GM23338 (cell line): ENCODE measurements at regions not wholly inside any gene's neighbourhood (a gene's known extent, or its start where the extent isn't known, plus 50 kb on each side); places are given as distances from the start of the nearest gene placed in this dataset.

Experiments used
- ATAC-seq: fragments of 200-7000 bp; cut with Tn5 transposase; 3 replicates; pipeline ENCODE4 v1.9.1; 2020
- DNase-seq: peaks from one replicate; pipeline ENCODE4 v3.0.0-alpha.2; 2015; ENCODE audit warnings: low spot score
- H2AFZ ChIP-seq: fragments of 200-600 bp; sonication (generic); 2 replicates; pipeline ENCODE4 v1.8.0; 2016; ENCODE audit warnings: antibody characterized with exemption, mild to moderate bottlenecking, moderate library complexity
- H3F3A ChIP-seq: fragments of 200-600 bp; sonication (generic); replicated peaks from 2 replicates; pipeline ENCODE4 v1.8.0; 2017; ENCODE audit warnings: antibody characterized with exemption, mixed run types, low read depth
- H3K27ac ChIP-seq: fragments of 200-600 bp; sonication (generic); 2 replicates; pipeline ENCODE4 v1.6.1; 2016; ENCODE audit warnings: low read depth
- H3K27me3 ChIP-seq: fragments of 200-600 bp; sonication (generic); 2 replicates; pipeline ENCODE4 v1.8.0; 2016; ENCODE audit warnings: mild to moderate bottlenecking, mixed run types, moderate library complexity; ENCODE audit not compliant: insufficient read depth
- H3K36me3 ChIP-seq: fragments of 200-600 bp; sonication (generic); 2 replicates; pipeline ENCODE4 v1.8.0; 2016; ENCODE audit warnings: mild to moderate bottlenecking; ENCODE audit not compliant: insufficient read depth
- H3K4me1 ChIP-seq: fragments of 200-600 bp; sonication (generic); 2 replicates; pipeline ENCODE4 v1.8.0; 2016; ENCODE audit warnings: mild to moderate bottlenecking, moderate library complexity; ENCODE audit not compliant: insufficient read depth
- H3K4me2 ChIP-seq: fragments of 200-600 bp; sonication (generic); 2 replicates; pipeline ENCODE4 v1.7.1; 2017; ENCODE audit warnings: mixed run types
- H3K4me3 ChIP-seq: fragments of 200-600 bp; sonication (generic); 2 replicates; pipeline ENCODE4 v1.6.1; 2016; ENCODE audit warnings: mixed run types
- H3K79me2 ChIP-seq: fragments of 200-600 bp; sonication (generic); replicated peaks from 2 replicates; pipeline ENCODE4 v1.8.0; 2017; ENCODE audit warnings: mild to moderate bottlenecking; ENCODE audit not compliant: insufficient read depth
- H3K9me2 ChIP-seq: fragments of 200-600 bp; sonication (generic); 2 replicates; pipeline ENCODE4 v1.8.0; 2017; ENCODE audit not compliant: insufficient read depth
- H4K20me1 ChIP-seq: fragments of 200-600 bp; sonication (generic); replicated peaks from 2 replicates; pipeline ENCODE4 v1.8.0; 2017; ENCODE audit warnings: mild to moderate bottlenecking; ENCODE audit not compliant: insufficient read depth
- H3K27ac Mint-ChIP-seq: 2 replicates; pipeline ENCODE4 v1.8.0; 2020; ENCODE audit warnings: inconsistent platforms, mild to moderate bottlenecking, moderate library complexity, mixed read lengths
- H3K27me3 Mint-ChIP-seq: 3 replicates; pipeline ENCODE4 v1.8.0; 2022; ENCODE audit warnings: low read depth, mild to moderate bottlenecking, moderate library complexity, mixed read lengths, inconsistent platforms; ENCODE audit not compliant: insufficient read depth, poor library complexity
- H3K36me3 Mint-ChIP-seq: 3 replicates; pipeline ENCODE4 v1.8.0; 2021; ENCODE audit warnings: low read depth, mild to moderate bottlenecking, inconsistent platforms, moderate library complexity, mixed read lengths
- H3K4me1 Mint-ChIP-seq: 3 replicates; pipeline ENCODE4 v1.8.0; 2020; ENCODE audit warnings: mild to moderate bottlenecking, inconsistent platforms, mixed read lengths
- H3K4me3 Mint-ChIP-seq: 3 replicates; pipeline ENCODE4 v1.8.0; 2021; ENCODE audit warnings: moderate library complexity, mild to moderate bottlenecking, inconsistent platforms, mixed read lengths
- H3K9me3 Mint-ChIP-seq: 3 replicates; pipeline ENCODE4 v1.8.0; 2020; ENCODE audit warnings: moderate library complexity, mild to moderate bottlenecking, inconsistent platforms, mixed read lengths
- EZH2 ChIP-seq: fragments of 200-600 bp; sonication (generic); IDR thresholded peaks from one replicate; pipeline ENCODE4 v1.8.0; 2017; ENCODE audit warnings: antibody characterized with exemption, mild to moderate bottlenecking, low read depth; ENCODE audit not compliant: unreplicated experiment
- JUNB ChIP-seq: IDR thresholded peaks from one replicate; pipeline ENCODE4 v1.6.1; 2016; ENCODE audit warnings: antibody characterized with exemption; ENCODE audit not compliant: unreplicated experiment
- NANOG ChIP-seq: IDR thresholded peaks from 2 replicates; pipeline ENCODE4 v1.6.1; 2016; ENCODE audit warnings: antibody characterized with exemption, borderline replicate concordance
- STAT1 ChIP-seq: IDR thresholded peaks from one replicate; pipeline ENCODE4 v1.6.1; 2016; ENCODE audit warnings: antibody characterized with exemption; ENCODE audit not compliant: unreplicated experiment
- ZNF114 ChIP-seq: fragments of 250-450 bp; sonication (Bioruptor Pico); IDR thresholded peaks from 2 replicates; pipeline ENCODE4 v1.5.0; 2020; ENCODE audit warnings: mild to moderate bottlenecking, moderate library complexity
- ZNF331 ChIP-seq: fragments of 250-450 bp; sonication (Bioruptor Pico); IDR thresholded peaks from 2 replicates; pipeline ENCODE4 v1.5.0; 2020; ENCODE audit warnings: low read depth, mild to moderate bottlenecking, moderate library complexity
- TF ChIP-seq, protein P1 (sequence below): fragments of 250-450 bp; sonication (Bioruptor Pico); IDR thresholded peaks from 2 replicates; pipeline ENCODE4 v1.5.0; 2020; ENCODE audit warnings: mild to moderate bottlenecking, moderate library complexity

GRCh38 chr12:124411281-124411878 lies 116.5 kb downstream of the RFLNA start:
- no peak overlapping the region for H2AFZ ChIP-seq
- no peaks in the 10 kb centered on the region for H3K36me3 ChIP-seq
- no peaks in the 10 kb centered on the region for H3K9me2 ChIP-seq
- no peak for DNase-seq
- peaks cover 10% of the 10 kb centered on the region; the same call in 1 of the 2 replicates for H3K4me1 ChIP-seq
- H3K27me3 ChIP-seq: no peaks in the 10 kb centered on the region
- H4K20me1 ChIP-seq: peaks cover 6% of the 10 kb centered on the region
- Mint-ChIP-seq H3K4me3 (no peak overlapping the region), H3K27me3 (peaks cover 26% of the 10 kb centered on the region), H3K4me1 (peaks cover 31% of the 10 kb centered on the region), H3K9me3 (no peaks in the 10 kb centered on the region), H3K27ac (peak overlapping the region; percentile 45), H3K36me3 (peaks cover 11% of the 10 kb centered on the region; the same call in 2 of the 3 replicates)
- peak; percentile 38 for ATAC-seq
- H3F3A ChIP-seq: no peaks in the 10 kb centered on the region; the same call in 1 of the 2 replicates
- H3K27ac ChIP-seq: peak overlapping the region; percentile 19; the same call in 1 of the 2 replicates
- no peak overlapping the region for H3K4me2 ChIP-seq
- H3K4me3 ChIP-seq: no peak overlapping the region
- TF ChIP-seq ZNF331 (CRISPR knock-in tag) (no peak), NANOG (no peak)
- H3K79me2 ChIP-seq: peaks cover 37% of the 10 kb centered on the region

- Histone ChIP-seq H3K4me3 (no peak overlapping the region), H4K20me1 (peaks cover under 1% of the 10 kb centered on the region), H3K79me2 (peaks cover 34% of the 10 kb centered on the region), H3K4me2 (no peak overlapping the region), H2AFZ (no peak overlapping the region), H3K4me1 (peaks cover 10% of the 10 kb centered on the region; the same call in 1 of the 2 replicates), H3K36me3 (no peaks in the 10 kb centered on the region), H3K27ac (no peak overlapping the region), H3K9me2 (no peaks in the 10 kb centered on the region), H3K27me3 (no peaks in the 10 kb centered on the region), H3F3A (no peaks in the 10 kb centered on the region)
- Mint-ChIP-seq H3K9me3 (no peaks in the 10 kb centered on the region), H3K36me3 (peaks cover 11% of the 10 kb centered on the region; the same call in 2 of the 3 replicates), H3K4me1 (peaks cover 29% of the 10 kb centered on the region), H3K27ac (peak overlapping the region; percentile 64), H3K27me3 (peaks cover 23% of the 10 kb centered on the region), H3K4me3 (no peak overlapping the region)
- DNase-seq: no peak
- peak; percentile 18 for ATAC-seq
- TF ChIP-seq STAT1: no peak
- TF ChIP-seq EZH2: no peak
- no peak for TF ChIP-seq JUNB
- TF ChIP-seq, protein P1, sequence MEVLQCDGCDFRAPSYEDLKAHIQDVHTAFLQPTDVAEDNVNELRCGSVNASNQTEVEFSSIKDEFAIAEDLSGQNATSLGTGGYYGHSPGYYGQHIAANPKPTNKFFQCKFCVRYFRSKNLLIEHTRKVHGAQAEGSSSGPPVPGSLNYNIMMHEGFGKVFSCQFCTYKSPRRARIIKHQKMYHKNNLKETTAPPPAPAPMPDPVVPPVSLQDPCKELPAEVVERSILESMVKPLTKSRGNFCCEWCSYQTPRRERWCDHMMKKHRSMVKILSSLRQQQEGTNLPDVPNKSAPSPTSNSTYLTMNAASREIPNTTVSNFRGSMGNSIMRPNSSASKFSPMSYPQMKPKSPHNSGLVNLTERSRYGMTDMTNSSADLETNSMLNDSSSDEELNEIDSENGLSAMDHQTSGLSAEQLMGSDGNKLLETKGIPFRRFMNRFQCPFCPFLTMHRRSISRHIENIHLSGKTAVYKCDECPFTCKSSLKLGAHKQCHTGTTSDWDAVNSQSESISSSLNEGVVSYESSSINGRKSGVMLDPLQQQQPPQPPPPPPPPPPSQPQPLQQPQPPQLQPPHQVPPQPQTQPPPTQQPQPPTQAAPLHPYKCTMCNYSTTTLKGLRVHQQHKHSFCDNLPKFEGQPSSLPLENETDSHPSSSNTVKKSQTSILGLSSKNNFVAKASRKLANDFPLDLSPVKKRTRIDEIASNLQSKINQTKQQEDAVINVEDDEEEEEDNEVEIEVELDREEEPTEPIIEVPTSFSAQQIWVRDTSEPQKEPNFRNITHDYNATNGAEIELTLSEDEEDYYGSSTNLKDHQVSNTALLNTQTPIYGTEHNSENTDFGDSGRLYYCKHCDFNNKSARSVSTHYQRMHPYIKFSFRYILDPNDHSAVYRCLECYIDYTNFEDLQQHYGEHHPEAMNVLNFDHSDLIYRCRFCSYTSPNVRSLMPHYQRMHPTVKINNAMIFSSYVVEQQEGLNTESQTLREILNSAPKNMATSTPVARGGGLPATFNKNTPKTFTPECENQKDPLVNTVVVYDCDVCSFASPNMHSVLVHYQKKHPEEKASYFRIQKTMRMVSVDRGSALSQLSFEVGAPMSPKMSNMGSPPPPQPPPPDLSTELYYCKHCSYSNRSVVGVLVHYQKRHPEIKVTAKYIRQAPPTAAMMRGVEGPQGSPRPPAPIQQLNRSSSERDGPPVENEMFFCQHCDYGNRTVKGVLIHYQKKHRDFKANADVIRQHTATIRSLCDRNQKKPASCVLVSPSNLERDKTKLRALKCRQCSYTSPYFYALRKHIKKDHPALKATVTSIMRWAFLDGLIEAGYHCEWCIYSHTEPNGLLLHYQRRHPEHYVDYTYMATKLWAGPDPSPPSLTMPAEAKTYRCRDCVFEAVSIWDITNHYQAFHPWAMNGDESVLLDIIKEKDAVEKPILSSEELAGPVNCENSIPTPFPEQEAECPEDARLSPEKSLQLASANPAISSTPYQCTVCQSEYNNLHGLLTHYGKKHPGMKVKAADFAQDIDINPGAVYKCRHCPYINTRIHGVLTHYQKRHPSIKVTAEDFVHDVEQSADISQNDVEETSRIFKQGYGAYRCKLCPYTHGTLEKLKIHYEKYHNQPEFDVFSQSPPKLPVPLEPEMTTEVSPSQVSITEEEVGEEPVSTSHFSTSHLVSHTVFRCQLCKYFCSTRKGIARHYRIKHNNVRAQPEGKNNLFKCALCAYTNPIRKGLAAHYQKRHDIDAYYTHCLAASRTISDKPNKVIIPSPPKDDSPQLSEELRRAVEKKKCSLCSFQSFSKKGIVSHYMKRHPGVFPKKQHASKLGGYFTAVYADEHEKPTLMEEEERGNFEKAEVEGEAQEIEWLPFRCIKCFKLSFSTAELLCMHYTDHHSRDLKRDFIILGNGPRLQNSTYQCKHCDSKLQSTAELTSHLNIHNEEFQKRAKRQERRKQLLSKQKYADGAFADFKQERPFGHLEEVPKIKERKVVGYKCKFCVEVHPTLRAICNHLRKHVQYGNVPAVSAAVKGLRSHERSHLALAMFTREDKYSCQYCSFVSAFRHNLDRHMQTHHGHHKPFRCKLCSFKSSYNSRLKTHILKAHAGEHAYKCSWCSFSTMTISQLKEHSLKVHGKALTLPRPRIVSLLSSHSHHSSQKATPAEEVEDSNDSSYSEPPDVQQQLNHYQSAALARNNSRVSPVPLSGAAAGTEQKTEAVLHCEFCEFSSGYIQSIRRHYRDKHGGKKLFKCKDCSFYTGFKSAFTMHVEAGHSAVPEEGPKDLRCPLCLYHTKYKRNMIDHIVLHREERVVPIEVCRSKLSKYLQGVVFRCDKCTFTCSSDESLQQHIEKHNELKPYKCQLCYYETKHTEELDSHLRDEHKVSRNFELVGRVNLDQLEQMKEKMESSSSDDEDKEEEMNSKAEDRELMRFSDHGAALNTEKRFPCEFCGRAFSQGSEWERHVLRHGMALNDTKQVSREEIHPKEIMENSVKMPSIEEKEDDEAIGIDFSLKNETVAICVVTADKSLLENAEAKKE: no peak
- no peak for TF ChIP-seq ZNF114 (CRISPR knock-in tag)
Measured at GRCh38 chr12:124410354-124411175, 115.7 kb downstream of the RFLNA start.
